GM19099 (cell line): ENCODE measurements at regions not wholly inside any gene's neighbourhood (a gene's known extent, or its start where the extent isn't known, plus 50 kb on each side); places are given as distances from the start of the nearest gene placed in this dataset.

Experiments
- POLR2A ChIP-seq: IDR thresholded peaks from 3 replicates; pipeline ENCODE4 v1.6.1; 2011; ENCODE audit warnings: low read depth; ENCODE audit not compliant: insufficient read length; ENCODE audit errors: extremely low read depth

DNA sequence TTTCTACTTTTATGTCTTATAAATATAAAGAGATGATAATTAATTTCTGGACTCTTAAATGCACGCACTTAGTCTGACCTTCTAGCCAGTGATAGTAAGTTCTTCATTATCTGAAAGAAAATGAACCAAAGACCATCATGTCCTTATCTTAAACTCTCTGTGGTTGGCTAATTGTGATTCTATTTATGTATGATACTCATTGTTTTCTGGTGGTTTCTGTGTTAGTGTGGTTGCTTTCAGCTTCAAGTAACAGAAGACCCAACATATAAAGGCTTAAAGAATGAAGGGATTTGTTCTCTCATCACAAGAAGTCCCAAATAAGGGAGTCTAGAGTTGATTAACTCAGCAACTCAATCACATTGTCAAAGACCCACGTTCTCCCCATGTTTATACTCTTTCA, 225.2 kb upstream of the TANK start:
- TF ChIP-seq POLR2A = no peak

DNA sequence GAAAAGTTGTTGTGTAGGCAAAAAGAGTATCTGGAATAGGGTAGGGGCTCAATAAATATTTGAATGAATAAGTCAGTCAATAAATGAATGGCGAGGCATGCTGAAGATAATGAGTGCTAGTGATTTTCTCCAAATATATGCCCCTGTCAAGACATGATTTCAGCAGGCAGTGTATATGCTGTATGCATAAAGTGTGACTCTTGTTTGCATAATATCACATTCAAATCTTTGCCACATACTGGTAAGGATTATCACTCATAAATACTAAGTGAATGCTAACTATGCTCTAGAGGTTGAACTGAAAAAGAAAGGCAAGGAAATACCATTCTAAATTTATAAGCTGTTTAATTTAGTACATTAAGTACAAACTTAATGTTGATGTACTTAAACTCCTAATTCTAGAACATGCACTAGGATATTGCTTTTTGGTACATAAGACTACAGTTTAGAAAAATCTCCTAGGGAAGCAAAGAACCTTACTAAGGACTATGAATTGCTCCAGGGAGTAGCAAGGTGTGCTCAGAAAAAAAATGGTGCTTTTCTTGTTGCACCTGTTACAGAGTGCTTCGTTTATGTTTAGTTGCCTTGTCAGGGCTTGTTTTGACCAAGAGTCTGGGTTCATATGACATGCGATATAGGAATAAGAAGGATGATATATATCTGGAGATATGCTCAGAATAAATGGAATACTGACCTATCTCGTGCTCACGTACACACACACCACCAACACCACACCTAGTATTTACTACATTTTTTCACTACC, 224.0 kb upstream of the TANK start:
- TF ChIP-seq POLR2A = no peak

DNA sequence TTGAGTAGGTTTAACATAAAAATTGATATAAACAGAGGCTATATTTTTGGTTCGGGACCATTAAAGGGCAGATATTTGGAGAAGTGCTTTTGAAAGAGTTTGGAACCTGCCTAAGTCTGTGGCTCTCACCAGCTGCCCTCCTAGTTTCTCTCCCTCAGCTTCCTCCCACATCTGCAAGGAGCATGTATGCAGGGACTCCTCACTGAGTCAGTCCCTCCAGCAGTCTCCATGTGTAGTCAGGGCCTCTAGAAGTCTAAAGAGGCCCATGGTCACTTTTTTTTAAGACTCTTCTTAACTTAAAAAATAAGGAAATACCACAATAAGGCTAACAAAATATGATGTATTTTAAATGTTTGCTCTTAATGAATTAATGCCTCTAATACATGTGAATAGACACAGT, 220.0 kb upstream of the TANK start:
- TF ChIP-seq POLR2A = no peak

DNA sequence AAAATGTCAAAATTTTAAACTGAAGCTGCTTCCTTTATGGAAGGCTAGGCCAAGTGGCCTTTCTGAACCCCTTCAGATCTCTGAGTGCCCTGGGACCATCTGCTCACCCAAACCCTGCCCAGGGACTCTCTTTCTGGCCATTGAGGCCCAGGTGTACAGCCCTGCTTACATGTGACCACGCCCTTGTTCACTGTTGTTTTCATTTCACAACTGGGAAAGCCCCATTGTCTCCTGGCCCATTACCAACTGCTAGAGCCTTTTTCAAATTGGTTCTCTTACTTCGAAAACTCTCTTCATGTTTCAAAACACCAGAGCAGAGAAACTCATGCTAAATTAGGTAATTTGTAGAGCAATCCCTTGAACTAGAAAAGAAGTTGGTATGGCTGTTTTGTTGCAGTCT, 219.5 kb upstream of the TANK start:
- no peak for TF ChIP-seq POLR2A

GRCh38 chr2:160941290-160941846, 218.9 kb upstream of the TANK start:
- no peak for TF ChIP-seq POLR2A

DNA sequence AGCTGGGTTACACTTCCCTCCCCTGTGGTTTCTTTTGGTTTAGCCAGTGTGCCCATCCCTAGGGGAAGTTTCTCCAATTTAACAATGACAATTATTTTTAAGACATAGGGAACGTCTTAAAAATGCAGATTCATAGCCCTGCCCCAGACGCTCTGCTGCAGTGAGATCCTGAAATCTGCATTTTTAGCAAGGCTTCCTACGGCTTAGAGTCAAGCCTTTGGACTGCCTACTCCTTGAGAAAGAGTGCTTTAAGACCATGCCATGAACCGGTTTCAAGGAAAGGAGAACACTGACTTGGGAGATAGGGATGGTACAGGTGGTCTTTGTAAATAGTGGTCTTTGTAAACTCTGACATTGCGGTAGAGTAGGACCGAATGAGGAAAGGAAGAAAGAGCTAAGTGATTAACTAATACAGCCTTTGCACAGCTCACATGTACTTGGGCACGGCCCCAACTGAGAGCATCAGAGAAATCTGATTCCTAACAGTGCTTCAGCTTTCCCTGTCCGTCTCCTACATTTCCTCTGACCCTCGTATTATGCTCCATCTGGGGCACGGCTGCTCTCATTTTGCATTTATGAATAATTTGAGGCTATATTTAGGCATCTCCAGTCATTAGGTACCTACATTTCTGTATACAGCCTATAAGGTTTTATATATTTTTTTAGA, 217.6 kb upstream of the TANK start:
- no peak for TF ChIP-seq POLR2A

GRCh38 chr2:160943414-160943813, 216.8 kb upstream of the TANK start:
- TF ChIP-seq POLR2A = no peak

DNA sequence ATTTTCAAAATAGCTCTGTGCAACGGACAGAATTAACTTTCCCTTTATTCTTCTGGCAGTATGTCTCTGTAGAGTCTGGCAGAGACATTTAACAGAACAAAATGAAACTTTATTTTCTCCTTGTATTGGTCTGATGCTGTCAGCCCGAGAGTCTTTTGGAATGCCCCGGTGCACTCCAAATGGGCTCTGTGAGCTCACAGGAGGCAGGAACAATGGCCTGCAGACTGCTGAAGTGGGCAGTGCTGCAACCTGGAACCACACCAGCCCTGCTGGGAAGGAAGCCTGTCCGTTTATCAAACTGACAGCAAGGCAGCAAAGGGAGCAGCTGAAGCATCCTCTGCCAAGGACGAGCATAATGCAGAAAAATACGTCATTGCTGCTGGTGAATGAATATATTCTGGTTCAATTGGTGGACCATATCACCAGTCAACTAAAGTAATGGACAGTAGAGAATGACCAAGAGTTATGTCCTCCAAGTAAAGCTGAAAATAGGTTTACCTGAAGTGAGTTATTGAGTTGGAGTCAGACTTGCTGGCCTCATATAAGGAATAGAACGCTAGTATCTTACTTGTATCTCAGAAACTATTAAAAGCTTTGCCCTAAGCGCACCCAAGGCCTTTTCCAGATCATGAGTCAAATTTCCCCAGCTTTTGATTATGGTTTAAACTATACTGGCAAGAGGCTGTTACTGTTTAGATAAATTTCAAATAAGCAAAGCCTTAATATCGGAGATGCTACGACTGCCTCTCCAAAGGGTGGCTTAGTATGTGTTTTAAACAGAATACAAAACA, 207.6 kb upstream of the TANK start:
- no peak for TF ChIP-seq POLR2A

GRCh38 chr2:160955578-160955977, 204.7 kb upstream of the TANK start:
- no peak for TF ChIP-seq POLR2A

DNA sequence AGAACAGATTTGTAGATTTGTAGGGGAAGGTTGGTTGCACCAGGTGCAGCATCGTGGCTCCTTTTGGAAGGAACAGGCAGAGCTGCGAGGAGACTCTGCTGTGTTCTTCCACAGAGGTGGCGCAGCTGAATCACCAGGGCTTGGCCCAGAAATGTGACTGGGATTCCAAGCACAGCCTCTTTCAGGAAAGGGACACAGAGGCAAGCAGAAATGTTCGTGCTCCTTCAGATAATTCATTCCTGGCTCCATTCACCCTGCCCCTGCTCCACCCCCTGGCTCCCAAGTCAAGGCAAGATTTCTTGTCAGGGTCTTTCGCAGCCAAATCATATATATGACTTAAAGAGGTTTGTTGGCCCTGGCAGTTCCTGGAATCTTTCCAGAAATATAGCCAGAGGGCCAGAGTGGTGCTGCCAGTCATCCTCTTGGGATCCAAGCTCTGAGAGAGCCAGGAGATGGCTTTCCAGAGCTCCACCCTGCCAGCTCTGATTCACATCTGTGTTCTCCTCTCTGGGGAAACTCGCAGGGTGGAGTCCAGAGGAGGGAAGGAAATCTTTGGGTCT, 203.9 kb upstream of the TANK start:
- TF ChIP-seq POLR2A = no peak

- TF ChIP-seq POLR2A = no peak
Observed at GRCh38 chr2:160963957-160964356, 196.3 kb upstream of the TANK start.

DNA sequence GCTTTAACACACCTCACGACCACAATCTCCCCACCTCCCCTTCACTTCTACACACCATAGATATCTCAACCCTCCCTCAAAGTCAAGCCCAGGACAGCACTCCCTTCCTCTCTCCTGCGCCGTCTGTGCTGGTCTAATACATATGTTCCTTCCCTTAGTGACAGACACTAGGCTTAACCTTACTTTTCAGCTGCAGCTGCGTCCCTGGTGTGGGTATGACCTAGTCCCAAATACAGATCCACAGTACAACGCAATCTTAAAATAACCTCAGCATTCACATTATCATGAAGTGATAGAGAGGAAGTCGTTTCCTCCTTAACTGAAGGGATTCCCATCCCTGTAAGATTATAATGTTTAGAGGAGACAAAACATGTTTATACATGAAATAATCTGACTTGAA, 192.7 kb upstream of the TANK start:
- TF ChIP-seq POLR2A = no peak

GRCh38 chr2:160968183-160968582, 192.0 kb upstream of the TANK start:
- no peak for TF ChIP-seq POLR2A

DNA sequence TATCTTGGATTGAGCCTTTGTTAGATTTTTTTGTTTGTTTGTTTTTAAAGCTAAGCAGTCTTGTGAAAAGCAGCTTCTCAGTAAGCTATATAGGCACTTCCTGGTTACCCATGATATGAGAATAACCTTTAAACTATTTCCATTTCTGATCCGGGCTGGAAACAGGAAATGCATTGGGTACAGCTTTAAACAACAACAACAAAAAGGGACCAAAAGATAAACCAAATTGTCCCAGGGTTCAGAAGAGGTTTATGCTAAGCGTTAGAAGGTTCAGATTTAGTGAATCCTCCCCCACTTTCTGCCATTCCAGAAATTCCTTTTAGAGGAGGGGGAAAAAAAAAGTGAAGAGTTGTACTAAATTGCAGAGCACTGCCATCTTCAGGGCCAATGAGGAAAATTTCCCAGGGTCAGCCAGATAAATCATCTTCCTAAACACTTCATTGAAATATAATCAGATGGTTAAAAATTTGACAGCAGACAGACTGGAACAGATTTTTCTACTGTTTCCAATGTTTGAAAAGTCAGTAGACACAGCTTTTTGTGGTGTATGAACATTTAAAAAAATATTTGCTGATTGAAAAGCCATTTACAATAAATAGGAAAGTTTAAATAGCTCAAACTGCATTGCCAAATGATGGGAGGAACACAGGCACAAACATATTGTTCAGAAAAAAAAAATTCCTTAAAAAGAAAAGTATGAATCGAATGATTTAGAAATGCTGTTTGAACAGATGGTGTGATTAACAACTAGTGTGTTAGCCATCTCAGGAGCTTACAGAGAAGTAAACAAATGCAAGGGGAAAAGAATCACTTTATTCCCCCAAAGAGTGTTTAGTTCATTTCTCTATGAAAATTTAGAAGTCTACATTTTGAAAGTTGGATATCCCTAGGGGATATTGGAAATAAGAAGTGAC, 189.9 kb upstream of the TANK start:
- no peak for TF ChIP-seq POLR2A

- TF ChIP-seq POLR2A = no peak
Observed at GRCh38 chr2:160973991-160974390, 186.2 kb upstream of the TANK start.

DNA sequence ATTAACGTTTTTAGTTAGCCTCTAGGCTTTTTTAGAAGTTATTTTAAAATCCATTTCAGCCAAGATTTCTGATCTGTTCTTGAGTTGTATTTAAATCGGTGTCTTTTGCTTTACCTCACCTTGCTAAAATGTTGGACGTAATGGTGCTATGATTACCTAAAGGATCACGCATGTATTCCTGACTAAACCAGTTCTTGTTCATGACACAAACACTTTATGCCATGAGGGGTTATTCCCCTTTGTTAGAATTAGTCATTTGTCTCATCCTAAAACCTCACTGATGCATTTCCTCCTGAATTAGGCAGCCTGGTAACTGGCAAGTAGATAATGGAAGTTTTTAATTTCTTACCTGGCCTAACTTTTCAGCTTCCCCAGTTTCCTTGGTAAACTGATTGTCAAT, 185.4 kb upstream of the TANK start:
- TF ChIP-seq POLR2A = no peak
